ENCODE measurements at regions not wholly inside any gene's neighbourhood (a gene's known extent, or its start where the extent isn't known, plus 50 kb on each side); places are given as distances from the start of the nearest gene placed in this dataset.

DNA sequence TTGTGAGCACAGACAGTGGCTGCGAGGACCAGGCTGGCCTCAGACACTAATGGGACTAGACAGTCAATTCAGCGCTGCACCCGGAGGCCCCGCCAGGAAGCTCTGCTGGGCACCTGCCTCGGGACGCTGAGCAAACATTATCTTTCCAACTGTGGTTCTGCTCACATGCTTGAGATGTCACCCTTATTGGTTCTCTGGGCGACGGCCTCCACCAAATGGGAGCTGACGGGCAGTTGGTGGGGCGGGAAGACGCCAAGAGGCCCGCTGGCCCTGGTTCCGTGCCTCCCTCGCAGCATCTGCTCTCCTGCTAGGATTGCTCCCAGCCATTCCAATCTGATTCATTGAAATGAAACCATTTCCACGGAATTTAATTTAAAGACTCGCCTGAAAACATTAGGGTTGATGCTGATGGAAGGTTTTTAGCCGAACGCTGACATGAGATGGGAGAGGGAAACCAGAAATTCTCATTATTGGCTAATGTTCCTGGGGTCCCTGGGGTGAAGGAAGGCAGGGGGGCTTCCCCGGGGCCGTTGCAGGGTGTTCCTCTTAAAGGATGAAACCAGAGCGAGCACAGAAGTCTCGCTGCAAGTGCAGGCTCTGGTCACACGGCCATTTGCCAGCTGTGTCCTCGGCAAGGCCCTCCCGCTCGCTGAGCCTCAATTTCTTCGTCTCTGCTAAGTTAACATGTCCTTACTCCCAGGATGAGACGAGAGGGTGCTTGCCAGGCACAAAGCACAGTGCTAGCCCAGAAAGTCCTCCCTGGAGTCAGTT is 512.2 kb downstream of the NPHP4 start:
- Histone ChIP-seq H3K9me3 (ENCODE audit: control insufficient read depth in 1 of 2, insufficient read depth in 1 of 2, low read depth in 1 of 2, low read length in 2 of 2) (no peaks in the 10 kb centered on the region), H2AFZ (ENCODE audit: low read depth, low read length, poor library complexity, severe bottlenecking) (no peak overlapping the region), H3K27me3 (ENCODE audit: insufficient read depth, low read length) (peaks cover 18% of the 10 kb centered on the region), H3K27ac (ENCODE audit: low read depth, low read length) (no peak overlapping the region), H3K4me2 (ENCODE audit: low read length) (no peak overlapping the region), H4K20me1 (ENCODE audit: insufficient read depth) (no peaks in the 10 kb centered on the region), H3K4me1 (ENCODE audit: control insufficient read depth in 1 of 2, insufficient read depth in 2 of 2, low read length in 2 of 2) (no peaks in the 10 kb centered on the region), H3K4me3 (replicated peaks in 1 of 2; ENCODE audit: low read depth in 1 of 2, low read length in 2 of 2) (no peak overlapping the region), H3K9ac (ENCODE audit: low read length) (no peak overlapping the region), H3K36me3 (ENCODE audit: control insufficient read depth in 1 of 2, insufficient read depth in 2 of 2, low read length in 2 of 2) (no peaks in the 10 kb centered on the region), H3K9me2 (ENCODE audit: insufficient read depth) (no peaks in the 10 kb centered on the region), H3K79me2 (ENCODE audit: insufficient read depth, low read length) (no peaks in the 10 kb centered on the region)
- DNase-seq (ENCODE audit: low read depth, low spot score) (no peak), ATAC-seq (no peak)
- ChIA-PET POLR2A (no interaction called here), RAD21 (ENCODE audit: low non-redundant PET in 1 of 2, low total read pairs in 2 of 2, uncharacterized antibody in 2 of 2, unreplicated experiment in 2 of 2) (no interaction called here), CTCF (interaction anchor here (1.2 kb wide), 1 partner anchor 266 kb away, joined by 3 read pairs; no protein-coding TSS in a partner anchor)
- no peak for TF ChIP-seq SRF (IDR thresholded peaks at IDR 0.05; ENCODE audit: low read depth)
- no peak for TF ChIP-seq ZNF274 (IDR thresholded peaks at IDR 0.05; ENCODE audit: low read depth, low read length)
- TF ChIP-seq, protein P1, sequence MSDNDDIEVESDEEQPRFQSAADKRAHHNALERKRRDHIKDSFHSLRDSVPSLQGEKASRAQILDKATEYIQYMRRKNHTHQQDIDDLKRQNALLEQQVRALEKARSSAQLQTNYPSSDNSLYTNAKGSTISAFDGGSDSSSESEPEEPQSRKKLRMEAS (IDR thresholded peaks at IDR 0.05) = no peak
- TF ChIP-seq FOSL1 (IDR thresholded peaks at IDR 0.05; ENCODE audit: low read depth) = no peak
- TF ChIP-seq TCF7L2 (IDR thresholded peaks at IDR 0.05; ENCODE audit: borderline replicate concordance, extremely low read depth, insufficient read depth, insufficient read length) = no peak
- TF ChIP-seq, protein P2, sequence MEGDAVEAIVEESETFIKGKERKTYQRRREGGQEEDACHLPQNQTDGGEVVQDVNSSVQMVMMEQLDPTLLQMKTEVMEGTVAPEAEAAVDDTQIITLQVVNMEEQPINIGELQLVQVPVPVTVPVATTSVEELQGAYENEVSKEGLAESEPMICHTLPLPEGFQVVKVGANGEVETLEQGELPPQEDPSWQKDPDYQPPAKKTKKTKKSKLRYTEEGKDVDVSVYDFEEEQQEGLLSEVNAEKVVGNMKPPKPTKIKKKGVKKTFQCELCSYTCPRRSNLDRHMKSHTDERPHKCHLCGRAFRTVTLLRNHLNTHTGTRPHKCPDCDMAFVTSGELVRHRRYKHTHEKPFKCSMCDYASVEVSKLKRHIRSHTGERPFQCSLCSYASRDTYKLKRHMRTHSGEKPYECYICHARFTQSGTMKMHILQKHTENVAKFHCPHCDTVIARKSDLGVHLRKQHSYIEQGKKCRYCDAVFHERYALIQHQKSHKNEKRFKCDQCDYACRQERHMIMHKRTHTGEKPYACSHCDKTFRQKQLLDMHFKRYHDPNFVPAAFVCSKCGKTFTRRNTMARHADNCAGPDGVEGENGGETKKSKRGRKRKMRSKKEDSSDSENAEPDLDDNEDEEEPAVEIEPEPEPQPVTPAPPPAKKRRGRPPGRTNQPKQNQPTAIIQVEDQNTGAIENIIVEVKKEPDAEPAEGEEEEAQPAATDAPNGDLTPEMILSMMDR (IDR thresholded peaks at IDR 0.05 in 2 of 3, conservative IDR thresholded peaks at IDR 0.05 in 1 of 3; ENCODE audit: borderline replicate concordance in 1 of 3, insufficient read depth in 1 of 3, low read depth in 2 of 3, low read length in 2 of 3) = no peak
- TF ChIP-seq POLR2A (IDR thresholded peaks at IDR 0.05; ENCODE audit: borderline replicate concordance, extremely low read depth, insufficient read depth, insufficient read length) = no peak
- no peak for TF ChIP-seq SIN3A (IDR thresholded peaks at IDR 0.05; ENCODE audit: low read depth)
- TF ChIP-seq EZH2 (IDR thresholded peaks at IDR 0.05) = no peak
- no peak for TF ChIP-seq RAD21 (IDR thresholded peaks at IDR 0.05; ENCODE audit: low read depth)
- TF ChIP-seq CBX3 (IDR thresholded peaks at IDR 0.05; ENCODE audit: low read depth) = no peak
- TF ChIP-seq, protein P3, sequence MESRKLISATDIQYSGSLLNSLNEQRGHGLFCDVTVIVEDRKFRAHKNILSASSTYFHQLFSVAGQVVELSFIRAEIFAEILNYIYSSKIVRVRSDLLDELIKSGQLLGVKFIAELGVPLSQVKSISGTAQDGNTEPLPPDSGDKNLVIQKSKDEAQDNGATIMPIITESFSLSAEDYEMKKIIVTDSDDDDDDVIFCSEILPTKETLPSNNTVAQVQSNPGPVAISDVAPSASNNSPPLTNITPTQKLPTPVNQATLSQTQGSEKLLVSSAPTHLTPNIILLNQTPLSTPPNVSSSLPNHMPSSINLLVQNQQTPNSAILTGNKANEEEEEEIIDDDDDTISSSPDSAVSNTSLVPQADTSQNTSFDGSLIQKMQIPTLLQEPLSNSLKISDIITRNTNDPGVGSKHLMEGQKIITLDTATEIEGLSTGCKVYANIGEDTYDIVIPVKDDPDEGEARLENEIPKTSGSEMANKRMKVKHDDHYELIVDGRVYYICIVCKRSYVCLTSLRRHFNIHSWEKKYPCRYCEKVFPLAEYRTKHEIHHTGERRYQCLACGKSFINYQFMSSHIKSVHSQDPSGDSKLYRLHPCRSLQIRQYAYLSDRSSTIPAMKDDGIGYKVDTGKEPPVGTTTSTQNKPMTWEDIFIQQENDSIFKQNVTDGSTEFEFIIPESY (IDR thresholded peaks at IDR 0.05; ENCODE audit: extremely low read depth, insufficient replicate concordance, low read length) = no peak
- TF ChIP-seq CEBPB (IDR thresholded peaks at IDR 0.05; ENCODE audit: low read depth) = no peak
- TF ChIP-seq, protein P4, sequence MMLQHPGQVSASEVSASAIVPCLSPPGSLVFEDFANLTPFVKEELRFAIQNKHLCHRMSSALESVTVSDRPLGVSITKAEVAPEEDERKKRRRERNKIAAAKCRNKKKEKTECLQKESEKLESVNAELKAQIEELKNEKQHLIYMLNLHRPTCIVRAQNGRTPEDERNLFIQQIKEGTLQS (IDR thresholded peaks at IDR 0.05) = no peak
- no peak for TF ChIP-seq SP1 (IDR thresholded peaks at IDR 0.05; ENCODE audit: low read depth)
- intact Hi-C loops (cut with micrococcal nuclease) = no loop called here
- no TSS peak for BruUV-seq (replicated peaks)

Data from HCT116 (cell line).